ENCODE measurements at regions not wholly inside any gene's neighbourhood (a gene's known extent, or its start where the extent isn't known, plus 50 kb on each side); places are given as distances from the start of the nearest gene placed in this dataset.

GRCh38 chr6:147005499-147005898 is 198.7 kb upstream of the STXBP5 start:
- TF ChIP-seq CBFB (IDR thresholded peaks at IDR 0.05; ENCODE audit: low read depth) (no peak), CTCF (IDR thresholded peaks at IDR 0.05 in 2 of 3, conservative IDR thresholded peaks at IDR 0.05 in 1 of 3; ENCODE audit: control insufficient read depth in 2 of 3, extremely low read depth in 1 of 3, insufficient read depth in 1 of 3, low read depth in 3 of 3, low read length in 3 of 3) (no peak), POLR2A (IDR thresholded peaks at IDR 0.05; ENCODE audit: low read depth, low read length) (no peak), ELK1 (IDR thresholded peaks at IDR 0.05; ENCODE audit: low read depth, low read length) (no peak)

Measured in GM12878 (cell line).